ENCODE measurements at regions not wholly inside any gene's neighbourhood (a gene's known extent, or its start where the extent isn't known, plus 50 kb on each side); places are given as distances from the start of the nearest gene placed in this dataset.

- no peak for TF ChIP-seq GATA3 (IDR thresholded peaks at IDR 0.05; ENCODE audit: low read depth, low read length)
- no peak for TF ChIP-seq GATA2 (IDR thresholded peaks at IDR 0.05; ENCODE audit: low read depth, low read length)
Observed at GRCh38 chr16:65975049-65975708, 391.3 kb upstream of the CDH5 start.
